ENCODE measurements at regions not wholly inside any gene's neighbourhood (a gene's known extent, or its start where the extent isn't known, plus 50 kb on each side); places are given as distances from the start of the nearest gene placed in this dataset.

GRCh38 chrX:111008126-111008525 is 87.9 kb upstream of the PAK3 start:
- H3K27ac ChIP-seq, result no peak overlapping the region
- no peaks in the 10 kb centered on the region for H3K36me3 ChIP-seq
- no peak for TF ChIP-seq Cebpa-rat (IDR thresholded peaks at IDR 0.05)
- no peaks in the 10 kb centered on the region for H3K9me3 ChIP-seq
- H3K27me3 ChIP-seq, result peaks cover 100% of the 10 kb centered on the region
- no peak overlapping the region for H3K4me3 ChIP-seq
- H4K20me1 ChIP-seq, result no peaks in the 10 kb centered on the region; the same call in 1 of the 2 replicates
- H3K9ac ChIP-seq, result no peak overlapping the region
- no peaks in the 10 kb centered on the region for H3K4me1 ChIP-seq
- no peak overlapping the region for H3K4me2 ChIP-seq

- no peak overlapping the region for H3K9ac ChIP-seq
- no peak for TF ChIP-seq Cebpa-rat (IDR thresholded peaks at IDR 0.05)
- no peaks in the 10 kb centered on the region for H3K4me1 ChIP-seq
- H4K20me1 ChIP-seq, result peaks cover 6% of the 10 kb centered on the region; the same call in 1 of the 2 replicates
- H3K27me3 ChIP-seq, result peaks cover 100% of the 10 kb centered on the region
- no peak overlapping the region for H3K4me3 ChIP-seq
- no peak overlapping the region for H3K27ac ChIP-seq
- no peaks in the 10 kb centered on the region for H3K36me3 ChIP-seq
- no peak overlapping the region for H3K4me2 ChIP-seq
- H3K9me3 ChIP-seq, result no peaks in the 10 kb centered on the region
These were observed 88.8 kb upstream of the PAK3 start for GRCh38 chrX:111007238-111007637.

- no peaks in the 10 kb centered on the region for H3K4me1 ChIP-seq
- no peak overlapping the region for H3K27ac ChIP-seq
- no peak for TF ChIP-seq Cebpa-rat (IDR thresholded peaks at IDR 0.05)
- H3K9me3 ChIP-seq, result no peaks in the 10 kb centered on the region
- H3K4me2 ChIP-seq, result no peak overlapping the region
- peaks cover 6% of the 10 kb centered on the region; the same call in 1 of the 2 replicates for H4K20me1 ChIP-seq
- no peak overlapping the region for H3K4me3 ChIP-seq
- peaks cover 99% of the 10 kb centered on the region for H3K27me3 ChIP-seq
- H3K36me3 ChIP-seq, result no peaks in the 10 kb centered on the region
- H3K9ac ChIP-seq, result no peak overlapping the region
These were observed 89.9 kb upstream of the PAK3 start for GRCh38 chrX:111006116-111006515.

GRCh38 chrX:111005166-111005565 is 90.8 kb upstream of the PAK3 start:
- no peak overlapping the region for H3K27ac ChIP-seq
- H3K36me3 ChIP-seq, result no peaks in the 10 kb centered on the region
- no peak overlapping the region for H3K4me2 ChIP-seq
- no peaks in the 10 kb centered on the region for H3K4me1 ChIP-seq
- H3K4me3 ChIP-seq, result no peak overlapping the region
- no peaks in the 10 kb centered on the region for H3K9me3 ChIP-seq
- no peak for TF ChIP-seq Cebpa-rat (IDR thresholded peaks at IDR 0.05)
- H4K20me1 ChIP-seq, result peaks cover 6% of the 10 kb centered on the region; the same call in 1 of the 2 replicates
- H3K9ac ChIP-seq, result no peak overlapping the region
- H3K27me3 ChIP-seq, result peaks cover 95% of the 10 kb centered on the region

GRCh38 chrX:111003118-111003517 is 92.9 kb upstream of the PAK3 start:
- no peak overlapping the region for H3K4me2 ChIP-seq
- no peak overlapping the region for H3K4me3 ChIP-seq
- H3K9ac ChIP-seq, result no peak overlapping the region
- no peaks in the 10 kb centered on the region for H3K9me3 ChIP-seq
- no peak overlapping the region for H3K27ac ChIP-seq
- H4K20me1 ChIP-seq, result peaks cover 6% of the 10 kb centered on the region; the same call in 1 of the 2 replicates
- H3K4me1 ChIP-seq, result no peaks in the 10 kb centered on the region
- H3K36me3 ChIP-seq, result no peaks in the 10 kb centered on the region
- TF ChIP-seq Cebpa-rat (IDR thresholded peaks at IDR 0.05), result no peak
- peaks cover 87% of the 10 kb centered on the region for H3K27me3 ChIP-seq

GRCh38 chrX:110992611-110993010 is 103.4 kb upstream of the PAK3 start:
- Histone ChIP-seq H3K36me3 (no peaks in the 10 kb centered on the region), H3K27me3 (peaks cover 95% of the 10 kb centered on the region), H3K4me3 (no peak overlapping the region), H3K4me2 (no peak overlapping the region), H4K20me1 (peaks cover 14% of the 10 kb centered on the region; the same call in 1 of the 2 replicates), H3K9me3 (no peaks in the 10 kb centered on the region), H3K27ac (no peak overlapping the region), H3K4me1 (no peaks in the 10 kb centered on the region), H3K9ac (no peak overlapping the region)
- no peak for TF ChIP-seq Cebpa-rat (IDR thresholded peaks at IDR 0.05)

- H3K36me3 ChIP-seq, result no peaks in the 10 kb centered on the region
- no peaks in the 10 kb centered on the region for H3K4me1 ChIP-seq
- peaks cover 14% of the 10 kb centered on the region; the same call in 1 of the 2 replicates for H4K20me1 ChIP-seq
- no peak for TF ChIP-seq Cebpa-rat (IDR thresholded peaks at IDR 0.05)
- H3K9ac ChIP-seq, result no peak overlapping the region
- no peak overlapping the region for H3K4me3 ChIP-seq
- H3K27ac ChIP-seq, result no peak overlapping the region
- H3K4me2 ChIP-seq, result no peak overlapping the region
- peaks cover 96% of the 10 kb centered on the region for H3K27me3 ChIP-seq
- H3K9me3 ChIP-seq, result no peaks in the 10 kb centered on the region
These were observed 106.1 kb upstream of the PAK3 start for GRCh38 chrX:110989869-110990268.

GRCh38 chrX:110989447-110989846 is 106.5 kb upstream of the PAK3 start:
- H3K27ac ChIP-seq, result no peak overlapping the region
- H3K4me2 ChIP-seq, result no peak overlapping the region
- H3K27me3 ChIP-seq, result peaks cover 96% of the 10 kb centered on the region
- H3K9me3 ChIP-seq, result no peaks in the 10 kb centered on the region
- H3K4me1 ChIP-seq, result no peaks in the 10 kb centered on the region
- no peak overlapping the region for H3K9ac ChIP-seq
- no peak overlapping the region for H3K4me3 ChIP-seq
- H4K20me1 ChIP-seq, result peaks cover 14% of the 10 kb centered on the region; the same call in 1 of the 2 replicates
- H3K36me3 ChIP-seq, result no peaks in the 10 kb centered on the region
- TF ChIP-seq Cebpa-rat (IDR thresholded peaks at IDR 0.05), result no peak

- Histone ChIP-seq H3K4me2 (no peak overlapping the region), H3K4me1 (no peaks in the 10 kb centered on the region), H3K27ac (no peak overlapping the region), H3K4me3 (no peak overlapping the region), H3K27me3 (peaks cover 96% of the 10 kb centered on the region), H3K9ac (no peak overlapping the region), H3K36me3 (no peaks in the 10 kb centered on the region), H3K9me3 (no peaks in the 10 kb centered on the region), H4K20me1 (peaks cover 7% of the 10 kb centered on the region; the same call in 1 of the 2 replicates)
- no peak for TF ChIP-seq Cebpa-rat (IDR thresholded peaks at IDR 0.05)
These were observed 108.7 kb upstream of the PAK3 start for GRCh38 chrX:110987292-110987691.

- Histone ChIP-seq H3K4me2 (no peak overlapping the region), H4K20me1 (peaks cover 4% of the 10 kb centered on the region; the same call in 1 of the 2 replicates)
- no peak for TF ChIP-seq Cebpa-rat (IDR thresholded peaks at IDR 0.05)
These were observed 110.5 kb upstream of the PAK3 start for GRCh38 chrX:110985470-110985869.

GRCh38 chrX:110983024-110983423 is 113.0 kb upstream of the PAK3 start:
- Histone ChIP-seq H4K20me1 (no peaks in the 10 kb centered on the region; the same call in 1 of the 2 replicates), H3K9ac (no peak overlapping the region), H3K9me3 (no peaks in the 10 kb centered on the region), H3K4me1 (no peaks in the 10 kb centered on the region), H3K27ac (no peak overlapping the region), H3K4me3 (no peak overlapping the region), H3K36me3 (no peaks in the 10 kb centered on the region), H3K4me2 (no peak overlapping the region), H3K27me3 (peaks cover 88% of the 10 kb centered on the region)
- no peak for TF ChIP-seq Cebpa-rat (IDR thresholded peaks at IDR 0.05)

More at GRCh38 chrX:110985470-110985869, 110.5 kb upstream of the PAK3 start:
- no peak overlapping the region for H3K27ac ChIP-seq
- H3K27me3 ChIP-seq, result peaks cover 95% of the 10 kb centered on the region
- no peak overlapping the region for H3K9ac ChIP-seq
- H3K4me3 ChIP-seq, result no peak overlapping the region
- no peaks in the 10 kb centered on the region for H3K4me1 ChIP-seq
- no peaks in the 10 kb centered on the region for H3K9me3 ChIP-seq
- H3K36me3 ChIP-seq, result no peaks in the 10 kb centered on the region
